HEK293T (cell line): ENCODE measurements at regions not wholly inside any gene's neighbourhood (a gene's known extent, or its start where the extent isn't known, plus 50 kb on each side); places are given as distances from the start of the nearest gene placed in this dataset.

Source experiments
- ARNT ChIP-seq: fragments of 450-650 bp; IDR thresholded peaks from 2 replicates; pipeline ENCODE4 v1.6.1; 2017; ENCODE audit warnings: mild to moderate bottlenecking
- BHLHE40 ChIP-seq: fragments of 450-650 bp; IDR thresholded peaks from 2 replicates; pipeline ENCODE4 v1.6.1; 2016; ENCODE audit warnings: mild to moderate bottlenecking, moderate library complexity, borderline replicate concordance
- ELF4 ChIP-seq: fragments of 450-650 bp; IDR thresholded peaks from 2 replicates; pipeline ENCODE4 v1.6.1; 2017; ENCODE audit warnings: antibody characterized with exemption
- FOXK2 ChIP-seq: fragments of 450-650 bp; IDR thresholded peaks from 2 replicates; pipeline ENCODE4 v1.6.1; 2016; ENCODE audit warnings: mild to moderate bottlenecking
- FOXM1 ChIP-seq: fragments of 450-650 bp; IDR thresholded peaks from 2 replicates; pipeline ENCODE4 v1.6.1; 2017; ENCODE audit warnings: mild to moderate bottlenecking, borderline replicate concordance
- HDGF ChIP-seq: fragments of 450-650 bp; IDR thresholded peaks from 2 replicates; pipeline ENCODE4 v1.6.1; 2017; ENCODE audit warnings: antibody characterized with exemption, borderline replicate concordance
- L3MBTL2 ChIP-seq: fragments of 450-650 bp; conservative IDR thresholded peaks from 2 replicates; pipeline ENCODE4 v1.6.1; 2016; ENCODE audit warnings: mild to moderate bottlenecking
- NFRKB ChIP-seq: fragments of 450-650 bp; IDR thresholded peaks from 2 replicates; pipeline ENCODE4 v1.6.1; 2016; ENCODE audit warnings: mild to moderate bottlenecking, moderate library complexity
- SP1 ChIP-seq: fragments of 450-650 bp; IDR thresholded peaks from 2 replicates; pipeline ENCODE4 v1.6.1; 2017
- SUZ12 ChIP-seq: fragments of 450-650 bp; IDR thresholded peaks from 2 replicates; pipeline ENCODE4 v1.6.1; 2016; ENCODE audit warnings: mild to moderate bottlenecking
- TARDBP ChIP-seq: fragments of 450-650 bp; IDR thresholded peaks from 2 replicates; pipeline ENCODE4 v1.6.1; 2016
- ZNF384 ChIP-seq: fragments of 450-650 bp; IDR thresholded peaks from 2 replicates; pipeline ENCODE4 v1.6.1; 2016

GRCh38 chr1:189597083-189597482 lies 880.6 kb downstream of the BRINP3 start:
- TF ChIP-seq SP1, result no peak
- TF ChIP-seq ELF4, result no peak
- TF ChIP-seq FOXK2, result no peak
- TF ChIP-seq NFRKB, result no peak
- TF ChIP-seq L3MBTL2, result no peak
- TF ChIP-seq ARNT, result no peak
- no peak for TF ChIP-seq BHLHE40
- no peak for TF ChIP-seq TARDBP
- TF ChIP-seq SUZ12, result no peak
- no peak for TF ChIP-seq HDGF
- TF ChIP-seq ZNF384, result no peak
- no peak for TF ChIP-seq FOXM1
